Natural killer cell treated with Interleukin-12 subunit alpha and Interleukin-12 subunit beta and Interleukin-15 and Interleukin-18, amount 100 ng/mL, for 72 hours (primary cell): ENCODE measurements at regions not wholly inside any gene's neighbourhood (a gene's known extent, or its start where the extent isn't known, plus 50 kb on each side); places are given as distances from the start of the nearest gene placed in this dataset.
"Not testable (repeated sequence)": the region's sequence is repeated elsewhere in the genome, so short reads cannot be mapped to it uniquely, and the experiment has no call there.

Experiments
- ATAC-seq, 2 donors: fragments of 150-1000 bp; cut with Tn5 transposase in 1 of 2; sonication (Bioruptor Pico), chemical (Tn5 transposase) in 1 of 2; 2 replicates each; pipeline ENCODE4 v1.10.0; 2021
- DNase-seq: peaks from one replicate; pipeline ENCODE4 v3.0.0; 2022; ENCODE audit warnings: low spot score
- H3K27ac Mint-ChIP-seq, 2 donors: 1 replicate in 1 of 2; 2 replicates in 1 of 2; pipeline ENCODE4 v1.8.0; 2022; ENCODE audit warnings: mixed read lengths in 2 of 2, mild to moderate bottlenecking in 1 of 2, moderate library complexity in 1 of 2
- H3K27me3 Mint-ChIP-seq, 2 donors: 1 replicate in 1 of 2; 2 replicates in 1 of 2; pipeline ENCODE4 v1.8.0; 2022; ENCODE audit warnings: mixed read lengths in 2 of 2
- H3K36me3 Mint-ChIP-seq: one replicate; pipeline ENCODE4 v1.8.0; 2022; ENCODE audit warnings: mixed read lengths
- H3K4me1 Mint-ChIP-seq, 2 donors: 1 replicate in 1 of 2; 2 replicates in 1 of 2; pipeline ENCODE4 v1.8.0; 2022; ENCODE audit warnings: low read depth in 2 of 2, mixed read lengths in 2 of 2, mild to moderate bottlenecking in 1 of 2
- H3K4me3 Mint-ChIP-seq: one replicate; pipeline ENCODE4 v1.8.0; 2022; ENCODE audit warnings: mixed read lengths
- H3K9me3 Mint-ChIP-seq: 2 replicates; pipeline ENCODE4 v1.8.0; 2022; ENCODE audit warnings: mixed read lengths

- ATAC-seq (no peak), DNase-seq (no peak)
- no peak overlapping the region for H3K27ac Mint-ChIP-seq
- no peaks in the 10 kb centered on the region for H3K9me3 Mint-ChIP-seq
- H3K4me3 Mint-ChIP-seq = no peak overlapping the region
- no peaks in the 10 kb centered on the region for H3K36me3 Mint-ChIP-seq
- no peaks in the 10 kb centered on the region for H3K4me1 Mint-ChIP-seq
- peaks cover 0 to 5% of the 10 kb centered on the region in 2 donors for H3K27me3 Mint-ChIP-seq
These were observed 97.2 kb downstream of the KDR start for GRCh38 chr4:55028196-55028595.

GRCh38 chr4:55027596-55027995 is 97.8 kb downstream of the KDR start:
- peaks cover 0 to 3% of the 10 kb centered on the region in 2 donors for H3K27me3 Mint-ChIP-seq
- no peaks in the 10 kb centered on the region for H3K36me3 Mint-ChIP-seq
- ATAC-seq (no peak), DNase-seq (no peak)
- H3K4me1 Mint-ChIP-seq = no peaks in the 10 kb centered on the region
- H3K4me3 Mint-ChIP-seq = no peak overlapping the region
- no peaks in the 10 kb centered on the region for H3K9me3 Mint-ChIP-seq
- no peak overlapping the region for H3K27ac Mint-ChIP-seq

DNA sequence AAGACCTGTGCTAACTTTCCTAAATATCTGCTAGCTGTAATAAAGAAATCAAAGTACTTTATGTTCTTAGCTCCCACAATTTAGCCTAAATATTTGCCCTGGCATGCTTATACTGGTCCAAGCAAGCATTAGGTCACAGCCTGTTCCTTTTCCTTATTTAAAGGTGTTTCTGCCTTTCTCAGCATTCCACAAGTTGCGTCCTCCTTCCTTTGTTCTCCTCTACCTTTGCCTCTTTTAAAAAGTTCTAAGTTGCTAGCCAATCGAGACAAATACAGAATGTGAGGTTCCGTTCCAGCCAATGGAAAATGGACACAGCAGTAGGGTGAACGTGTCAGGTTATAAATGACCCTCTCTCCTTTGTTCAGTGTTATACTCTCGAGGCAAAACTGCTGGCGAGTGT is 99.9 kb downstream of the KDR start:
- H3K27ac Mint-ChIP-seq = not testable (repeated sequence)

DNA sequence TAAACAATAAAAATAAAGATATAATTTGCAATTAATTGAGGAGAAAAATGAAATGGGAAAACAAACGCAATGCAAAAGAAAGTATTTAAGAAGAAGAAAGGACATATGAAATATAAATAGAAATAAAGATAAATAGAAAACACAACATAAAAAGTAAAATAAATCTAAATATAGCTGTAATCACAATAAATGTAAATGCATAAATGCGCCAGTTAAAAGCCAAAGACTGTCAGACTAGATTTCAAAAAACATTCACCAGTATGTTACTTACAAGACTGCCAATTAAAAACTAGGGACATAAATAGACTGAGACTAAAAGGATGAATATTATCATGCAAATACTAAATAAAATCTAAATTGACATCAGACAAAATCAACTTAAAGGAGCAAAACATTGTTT is 102.4 kb downstream of the KDR start:
- Mint-ChIP-seq H3K27ac (no peak overlapping the region), H3K4me1 (no peaks in the 10 kb centered on the region), H3K27me3 (peaks cover 0 to 7% of the 10 kb centered on the region in 2 donors), H3K36me3 (no peaks in the 10 kb centered on the region), H3K9me3 (no peaks in the 10 kb centered on the region), H3K4me3 (no peak overlapping the region)
- DNase-seq (no peak), ATAC-seq (no peak)

More for the DNA sequence above, 99.9 kb downstream of the KDR start:
- H3K36me3 Mint-ChIP-seq, H3K4me1 Mint-ChIP-seq, H3K9me3 Mint-ChIP-seq, H3K4me3 Mint-ChIP-seq, H3K27me3 Mint-ChIP-seq, DNase-seq, ATAC-seq: not testable (repeated sequence)

DNA sequence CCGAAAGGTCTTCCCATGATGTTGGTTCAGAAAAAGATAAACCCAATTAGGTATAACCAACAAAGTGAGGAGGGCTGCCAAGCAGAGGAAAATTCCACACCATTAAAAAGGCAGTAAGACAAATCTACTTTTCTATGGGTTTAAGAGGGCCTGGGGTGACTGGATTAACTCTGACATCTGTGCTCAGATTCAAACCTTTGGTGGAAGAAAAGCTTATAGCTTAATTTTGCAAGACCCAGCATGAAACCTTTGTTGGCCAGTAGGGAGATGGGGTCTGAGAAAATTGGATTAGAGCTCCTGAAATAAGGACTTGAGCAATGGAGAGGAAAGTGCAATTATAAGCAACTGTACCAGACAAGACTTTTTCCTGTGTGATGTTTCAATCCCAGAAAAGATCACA is 104.2 kb downstream of the KDR start:
- no peaks in the 10 kb centered on the region for H3K9me3 Mint-ChIP-seq
- ATAC-seq (no peak), DNase-seq (no peak)
- H3K27ac Mint-ChIP-seq = no peak overlapping the region
- H3K4me3 Mint-ChIP-seq = no peak overlapping the region
- peaks cover 0 to 4% of the 10 kb centered on the region in 2 donors for H3K27me3 Mint-ChIP-seq
- peaks cover 0 to under 1% of the 10 kb centered on the region in 2 donors for H3K4me1 Mint-ChIP-seq
- H3K36me3 Mint-ChIP-seq = no peaks in the 10 kb centered on the region

- Mint-ChIP-seq H3K4me3 (no peak overlapping the region), H3K36me3 (no peaks in the 10 kb centered on the region), H3K9me3 (peaks cover 3% of the 10 kb centered on the region), H3K4me1 (peaks cover 0 to 9% of the 10 kb centered on the region in 2 donors), H3K27ac (no peak overlapping the region), H3K27me3 (peaks cover 0 to 4% of the 10 kb centered on the region in 2 donors)
- DNase-seq (no peak), ATAC-seq (no peak)
These were observed 105.3 kb downstream of the KDR start for GRCh38 chr4:55020131-55020530.

DNA sequence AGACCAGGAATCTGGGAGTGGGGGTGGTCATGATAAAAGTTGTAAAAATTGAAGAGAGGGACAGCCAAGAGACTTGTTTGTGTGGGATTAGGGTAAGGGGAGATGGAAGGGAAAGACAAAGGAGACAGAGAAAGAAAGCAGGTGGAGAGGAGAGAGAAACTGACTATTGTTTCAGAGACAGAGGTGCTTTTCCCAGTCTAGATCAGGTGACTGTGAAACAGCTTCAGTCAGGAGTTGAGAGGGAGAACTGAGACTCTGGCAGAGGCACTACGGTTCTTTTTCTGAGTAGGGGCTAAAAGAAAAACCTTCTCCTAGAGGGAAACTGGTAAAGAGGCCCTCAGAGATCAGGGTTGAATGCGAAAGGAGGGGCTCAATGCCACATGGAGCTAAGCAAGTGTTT is 106.4 kb downstream of the KDR start:
- H3K36me3 Mint-ChIP-seq = no peaks in the 10 kb centered on the region
- H3K9me3 Mint-ChIP-seq = peaks cover 3% of the 10 kb centered on the region
- H3K4me1 Mint-ChIP-seq = peaks cover 0 to 9% of the 10 kb centered on the region in 2 donors
- no peak for DNase-seq
- H3K27me3 Mint-ChIP-seq = peaks cover 0 to 4% of the 10 kb centered on the region in 2 donors
- H3K27ac Mint-ChIP-seq = no peak overlapping the region
- ATAC-seq = no peak
- H3K4me3 Mint-ChIP-seq = no peak overlapping the region

DNA sequence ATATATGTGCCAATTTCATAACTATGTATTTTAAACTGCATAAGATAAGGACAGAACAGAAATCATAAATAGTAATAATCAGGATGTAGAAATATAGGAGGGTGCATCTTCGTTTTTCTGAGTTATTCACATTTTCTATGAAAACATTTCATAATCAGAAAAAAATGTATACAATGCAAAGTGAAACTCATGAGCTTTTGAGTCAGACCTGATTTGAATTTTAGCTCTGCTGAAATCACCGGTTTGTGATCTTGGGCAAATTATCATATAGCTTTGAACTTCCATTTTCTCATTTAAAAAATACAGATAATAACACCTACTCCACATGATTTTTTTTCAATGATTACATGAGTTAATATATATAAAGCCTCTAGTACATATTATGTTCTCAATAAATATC is 106.9 kb downstream of the KDR start:
- peaks cover 0 to 9% of the 10 kb centered on the region in 2 donors for H3K4me1 Mint-ChIP-seq
- no peak overlapping the region for H3K27ac Mint-ChIP-seq
- H3K27me3 Mint-ChIP-seq = peaks cover 0 to 4% of the 10 kb centered on the region in 2 donors
- ATAC-seq (no peak), DNase-seq (no peak)
- no peak overlapping the region for H3K4me3 Mint-ChIP-seq
- H3K36me3 Mint-ChIP-seq = no peaks in the 10 kb centered on the region
- H3K9me3 Mint-ChIP-seq = peaks cover 3% of the 10 kb centered on the region

GRCh38 chr4:55017406-55017805 is 108.0 kb downstream of the KDR start:
- H3K27ac Mint-ChIP-seq = no peak overlapping the region
- no peak overlapping the region for H3K4me3 Mint-ChIP-seq
- peaks cover 0 to 9% of the 10 kb centered on the region in 2 donors for H3K4me1 Mint-ChIP-seq
- DNase-seq (no peak), ATAC-seq (no peak)
- peaks cover 0 to 4% of the 10 kb centered on the region in 2 donors for H3K27me3 Mint-ChIP-seq
- H3K9me3 Mint-ChIP-seq = peaks cover 3% of the 10 kb centered on the region
- no peaks in the 10 kb centered on the region for H3K36me3 Mint-ChIP-seq

DNA sequence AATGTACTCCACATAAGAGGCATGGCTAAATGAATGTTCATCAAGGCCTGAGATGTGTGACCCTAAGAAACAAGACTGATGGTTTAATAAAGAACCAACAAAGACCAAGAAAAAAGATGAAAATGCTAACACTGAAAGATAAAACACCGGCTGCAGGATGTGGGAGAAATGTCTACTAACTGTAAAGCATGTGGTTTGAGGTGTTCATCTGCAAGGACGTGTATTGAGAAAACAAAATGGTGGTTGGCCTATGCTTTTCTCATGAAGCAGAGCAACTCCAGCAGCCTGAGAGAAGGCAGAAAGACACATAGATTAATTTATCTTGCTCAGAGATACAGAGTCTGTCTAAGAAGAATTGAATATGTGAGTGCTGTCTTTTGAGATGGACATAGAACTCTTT is 109.3 kb downstream of the KDR start:
- Mint-ChIP-seq H3K36me3 (no peaks in the 10 kb centered on the region), H3K4me3 (no peak overlapping the region), H3K27ac (no peak overlapping the region), H3K4me1 (peaks cover 0 to 9% of the 10 kb centered on the region in 2 donors), H3K27me3 (peaks cover 0 to 3% of the 10 kb centered on the region in 2 donors), H3K9me3 (peaks cover 3% of the 10 kb centered on the region)
- ATAC-seq (no peak), DNase-seq (no peak)

DNA sequence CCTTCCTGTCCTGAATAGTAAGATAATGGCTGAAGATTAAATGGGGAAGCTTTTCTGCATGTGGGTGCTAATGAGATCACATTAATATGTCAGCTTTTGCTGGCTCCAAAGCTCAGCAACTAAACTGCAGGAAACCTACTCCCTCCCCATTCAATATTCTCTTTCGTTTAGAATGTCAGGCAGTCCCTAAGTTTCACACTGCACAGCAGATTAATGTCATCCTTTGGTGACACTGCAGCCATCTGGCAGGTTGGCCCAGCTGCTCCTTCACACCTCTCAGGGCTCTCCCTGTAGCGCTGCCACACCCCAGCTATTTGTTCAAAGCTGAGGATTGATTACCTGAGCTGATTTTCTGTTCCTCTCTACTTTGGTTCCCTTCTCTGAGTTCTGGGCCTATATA is 110.5 kb downstream of the KDR start:
- Mint-ChIP-seq H3K27me3 (peaks cover 0 to 6% of the 10 kb centered on the region in 2 donors), H3K4me1 (peaks cover 0 to 9% of the 10 kb centered on the region in 2 donors), H3K36me3 (no peaks in the 10 kb centered on the region), H3K27ac (no peak overlapping the region), H3K9me3 (peaks cover 3% of the 10 kb centered on the region), H3K4me3 (no peak overlapping the region)
- DNase-seq (no peak), ATAC-seq (no peak)

GRCh38 chr4:55013431-55013955 is 111.9 kb downstream of the KDR start:
- no peak for DNase-seq
- no peak overlapping the region for H3K4me3 Mint-ChIP-seq
- no peak for ATAC-seq

GRCh38 chr4:55012363-55013230 is 112.8 kb downstream of the KDR start:
- Mint-ChIP-seq H3K36me3 (no peaks in the 10 kb centered on the region), H3K9me3 (peaks cover 3% of the 10 kb centered on the region), H3K4me1 (peaks cover 0 to 9% of the 10 kb centered on the region in 2 donors), H3K4me3 (no peak overlapping the region), H3K27me3 (peaks cover 0 to 9% of the 10 kb centered on the region in 2 donors), H3K27ac (no peak overlapping the region)
- ATAC-seq (no peak), DNase-seq (no peak)

More at GRCh38 chr4:55013431-55013955, 111.9 kb downstream of the KDR start:
- Mint-ChIP-seq H3K36me3 (no peaks in the 10 kb centered on the region), H3K4me1 (peaks cover 0 to 9% of the 10 kb centered on the region in 2 donors), H3K9me3 (peaks cover 3% of the 10 kb centered on the region), H3K27ac (no peak overlapping the region), H3K27me3 (peaks cover 0 to 9% of the 10 kb centered on the region in 2 donors)

DNA sequence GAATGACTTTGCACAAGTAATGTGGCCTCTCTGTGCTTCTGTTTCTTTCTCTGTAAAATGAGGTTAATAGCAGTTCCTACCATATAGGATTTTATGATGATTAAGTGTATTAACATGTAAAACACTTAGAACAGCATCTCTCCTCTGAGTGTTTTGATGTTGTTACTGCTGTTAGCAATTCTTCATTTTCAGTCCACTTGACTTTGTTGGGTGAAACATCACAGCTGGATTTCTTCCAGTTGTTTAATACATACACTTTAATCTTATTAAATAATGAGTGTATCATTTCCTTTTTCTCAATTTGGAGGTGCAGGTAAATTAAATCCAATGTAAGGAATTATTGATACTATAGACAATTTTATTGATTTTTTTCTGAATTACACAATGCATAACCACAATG is 113.6 kb downstream of the KDR start:
- Mint-ChIP-seq H3K9me3 (peaks cover 3% of the 10 kb centered on the region), H3K27me3 (peaks cover 0 to 13% of the 10 kb centered on the region in 2 donors), H3K4me1 (peaks cover 0 to 9% of the 10 kb centered on the region in 2 donors), H3K27ac (no peak overlapping the region), H3K36me3 (no peaks in the 10 kb centered on the region), H3K4me3 (no peak overlapping the region)
- no peak for DNase-seq
- ATAC-seq = no peak
